OCI-LY7 (cell line): ENCODE measurements at regions not wholly inside any gene's neighbourhood (a gene's known extent, or its start where the extent isn't known, plus 50 kb on each side); places are given as distances from the start of the nearest gene placed in this dataset.

Source experiments
- BruUV-seq: library from RNA; stranded (reverse); fragments of 400-500 nt; replicated peaks from 2 replicates; lab custom pipeline; 2021; lab: Mats Ljungman, UMichigan
- CTCF ChIA-PET: fragments of 300-600 bp; sonication (Branson Sonifier 250); formaldehyde crosslinking; loops from one replicate; lab custom pipeline; 2022; ENCODE audit warnings: antibody characterized with exemption; ENCODE audit not compliant: unreplicated experiment; lab: Charles Lee
- POLR2A ChIA-PET: fragments of 300-600 bp; sonication (Branson Sonifier 250); formaldehyde crosslinking; loops from one replicate; lab custom pipeline; 2022; ENCODE audit warnings: antibody characterized with exemption; lab: Charles Lee
- DNase-seq: peaks from one replicate; pipeline ENCODE4 v3.0.0-alpha.2; 2015; ENCODE audit warnings: low spot score
- H2AFZ ChIP-seq: fragments of 200-600 bp; sonication (generic), shearing (Covaris generic); 2 replicates; pipeline ENCODE4 v1.6.1; 2014; ENCODE audit warnings: mild to moderate bottlenecking, antibody characterized with exemption, low read length, moderate library complexity
- H3K27ac ChIP-seq: fragments of 200-600 bp; sonication (generic); 2 replicates; pipeline ENCODE4 v1.5.1; 2014; ENCODE audit warnings: mixed run types, low read depth, mild to moderate bottlenecking, moderate library complexity, low read length, inconsistent platforms; ENCODE audit not compliant: poor library complexity, severe bottlenecking
- H3K36me3 ChIP-seq: fragments of 200-600 bp; sonication (generic); 2 replicates; pipeline ENCODE4 v1.6.1; 2014; ENCODE audit warnings: mild to moderate bottlenecking, antibody characterized with exemption, low read length, moderate library complexity, mixed read lengths; ENCODE audit not compliant: insufficient read depth
- H3K4me1 ChIP-seq: fragments of 200-600 bp; sonication (generic); 2 replicates; pipeline ENCODE4 v1.5.1; 2014; ENCODE audit warnings: mild to moderate bottlenecking, low read length; ENCODE audit not compliant: insufficient read depth, poor library complexity, severe bottlenecking
- H3K4me2 ChIP-seq: fragments of 200-600 bp; sonication (generic); 2 replicates; pipeline ENCODE4 v1.6.1; 2014; ENCODE audit warnings: mild to moderate bottlenecking, low read length
- H3K4me3 ChIP-seq: fragments of 200-600 bp; sonication (generic); 2 replicates; pipeline ENCODE4 v1.5.1; 2014; ENCODE audit warnings: mild to moderate bottlenecking, low read depth, low read length; ENCODE audit not compliant: poor library complexity, severe bottlenecking
- H3K79me2 ChIP-seq: fragments of 200-600 bp; sonication (generic); 2 replicates; pipeline ENCODE4 v1.6.1; 2016; ENCODE audit warnings: low read depth, mild to moderate bottlenecking, low read length, moderate library complexity, mixed read lengths; ENCODE audit not compliant: insufficient read depth
- H3K9me2 ChIP-seq: fragments of 200-600 bp; sonication (generic); 2 replicates; pipeline ENCODE4 v1.6.1; 2016; ENCODE audit warnings: mild to moderate bottlenecking, low read length, mixed read lengths; ENCODE audit not compliant: insufficient read depth
- H3K9me3 ChIP-seq: fragments of 200-600 bp; sonication (generic); 2 replicates; pipeline ENCODE4 v1.6.1; 2014; ENCODE audit warnings: mild to moderate bottlenecking, mixed run types, low read length, mixed read lengths
- H4K20me1 ChIP-seq: fragments of 200-600 bp; sonication (generic); 2 replicates; pipeline ENCODE4 v1.6.1; 2014; ENCODE audit warnings: mild to moderate bottlenecking, antibody characterized with exemption, low read length, moderate library complexity, mixed read lengths; ENCODE audit not compliant: insufficient read depth
- CTCF ChIP-seq: fragments of 200-600 bp; sonication (generic); conservative IDR thresholded peaks from 2 replicates; pipeline ENCODE4 v1.5.1; 2014; ENCODE audit warnings: mild to moderate bottlenecking, antibody characterized with exemption, low read length, moderate library complexity, mixed read lengths
- EZH2phosphoT487 ChIP-seq: fragments of 200-600 bp; sonication (generic); IDR thresholded peaks from 2 replicates; pipeline ENCODE4 v1.6.1; 2018; ENCODE audit warnings: low read depth, borderline replicate concordance, mild to moderate bottlenecking, mixed run types, antibody characterized with exemption, low read length, moderate library complexity, mixed read lengths
- intact Hi-C: fragments of 100-400 bp; cut with micrococcal nuclease; formaldehyde crosslinking; loops from one replicate; pipeline ENCODE4 v1.10.0; 2022; ENCODE audit not compliant: unreplicated experiment

GRCh38 chr12:89939522-89940215 is 231.0 kb upstream of the ATP2B1 start:
- H3K4me3 ChIP-seq: no peak overlapping the region
- peaks cover 12% of the 10 kb centered on the region for H3K4me1 ChIP-seq
- H3K27ac ChIP-seq: no peak overlapping the region
- no peaks in the 10 kb centered on the region for H4K20me1 ChIP-seq
- H2AFZ ChIP-seq: no peak overlapping the region
- H3K36me3 ChIP-seq: no peaks in the 10 kb centered on the region
- H3K79me2 ChIP-seq: no peaks in the 10 kb centered on the region
- ChIA-PET POLR2A (interaction anchor here (0.9 kb wide), 1 partner anchor 20 kb away, joined by 4 read pairs; no protein-coding TSS in a partner anchor), CTCF (no interaction called here)
- no peak for DNase-seq
- no TSS peak for BruUV-seq
- H3K9me2 ChIP-seq: no peaks in the 10 kb centered on the region
- H3K9me3 ChIP-seq: no peaks in the 10 kb centered on the region
- TF ChIP-seq CTCF: no peak
- no peak for TF ChIP-seq EZH2phosphoT487
- H3K4me2 ChIP-seq: no peak overlapping the region
- intact Hi-C loops: no loop called here

- Histone ChIP-seq H4K20me1 (no peaks in the 10 kb centered on the region), H3K9me3 (no peaks in the 10 kb centered on the region; the same call in 1 of the 2 replicates), H2AFZ (peak overlapping the region; percentile 49), H3K36me3 (no peaks in the 10 kb centered on the region), H3K4me3 (no peak overlapping the region), H3K9me2 (no peaks in the 10 kb centered on the region), H3K79me2 (no peaks in the 10 kb centered on the region), H3K4me2 (no peak overlapping the region; the same call in 1 of the 2 replicates), H3K27ac (no peak overlapping the region), H3K4me1 (peaks cover 12% of the 10 kb centered on the region)
- CTCF ChIA-PET: no interaction called here
- intact Hi-C loops: no loop called here
- no peak for DNase-seq
- BruUV-seq: no TSS peak
- POLR2A ChIA-PET: interaction anchor here (0.6 to 2.7 kb wide), 11 partner anchors 9 to 1438 kb away, joined by 3 to 16 read pairs (median 3); no protein-coding TSS in a partner anchor
- TF ChIP-seq CTCF: no peak
- TF ChIP-seq EZH2phosphoT487: no peak
These were observed 228.0 kb upstream of the ATP2B1 start for GRCh38 chr12:89936631-89937030.

GRCh38 chr12:89935850-89936249 is 227.2 kb upstream of the ATP2B1 start:
- H3K36me3 ChIP-seq: no peaks in the 10 kb centered on the region
- TF ChIP-seq EZH2phosphoT487 (no peak), CTCF (no peak)
- ChIA-PET POLR2A (interaction anchor here (0.8 to 2.7 kb wide), 5 partner anchors 8 to 96 kb away, joined by 3 to 16 read pairs (median 4); no protein-coding TSS in a partner anchor), CTCF (no interaction called here)
- H3K27ac ChIP-seq: no peak overlapping the region
- H4K20me1 ChIP-seq: no peaks in the 10 kb centered on the region
- no peak for DNase-seq
- H3K4me3 ChIP-seq: no peak overlapping the region
- H3K9me2 ChIP-seq: no peaks in the 10 kb centered on the region
- intact Hi-C loops: no loop called here
- H2AFZ ChIP-seq: peak overlapping the region; percentile 49; the same call in 1 of the 2 replicates
- BruUV-seq: no TSS peak
- peaks cover 12% of the 10 kb centered on the region for H3K4me1 ChIP-seq
- H3K79me2 ChIP-seq: no peaks in the 10 kb centered on the region
- H3K9me3 ChIP-seq: no peaks in the 10 kb centered on the region; the same call in 1 of the 2 replicates
- no peak overlapping the region for H3K4me2 ChIP-seq
